HG03280 (cell line): ENCODE measurements at regions not wholly inside any gene's neighbourhood (a gene's known extent, or its start where the extent isn't known, plus 50 kb on each side); places are given as distances from the start of the nearest gene placed in this dataset.
"Not testable (repeated sequence)": the region's sequence is repeated elsewhere in the genome, so short reads cannot be mapped to it uniquely, and the experiment has no call there.

Experiments
- ATAC-seq: cut with Tn5 transposase; IDR thresholded peaks from one replicate; pipeline ENCODE4 v1.9.1; 2021; ENCODE audit warnings: mild to moderate bottlenecking, moderate library complexity; ENCODE audit not compliant: unreplicated experiment

DNA sequence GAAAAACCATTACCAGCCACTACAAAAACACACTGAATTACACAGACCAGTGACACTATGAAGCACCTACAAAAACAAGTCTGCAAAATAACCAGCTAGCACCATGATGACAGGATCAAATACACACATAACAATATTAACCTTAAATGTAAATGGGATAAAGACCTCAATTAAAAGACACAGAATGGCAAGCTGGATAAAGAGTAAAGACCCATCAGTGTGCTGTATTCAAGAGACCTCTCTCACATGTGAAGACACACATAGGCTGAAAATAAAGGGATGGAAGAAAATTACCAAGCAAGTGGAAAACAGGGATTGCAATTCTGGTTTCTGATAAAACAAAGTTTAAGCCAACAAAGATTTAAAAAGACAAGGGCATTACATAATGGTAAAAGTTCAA lies 482.7 kb upstream of the MCTP2 start:
- no peak for ATAC-seq

DNA sequence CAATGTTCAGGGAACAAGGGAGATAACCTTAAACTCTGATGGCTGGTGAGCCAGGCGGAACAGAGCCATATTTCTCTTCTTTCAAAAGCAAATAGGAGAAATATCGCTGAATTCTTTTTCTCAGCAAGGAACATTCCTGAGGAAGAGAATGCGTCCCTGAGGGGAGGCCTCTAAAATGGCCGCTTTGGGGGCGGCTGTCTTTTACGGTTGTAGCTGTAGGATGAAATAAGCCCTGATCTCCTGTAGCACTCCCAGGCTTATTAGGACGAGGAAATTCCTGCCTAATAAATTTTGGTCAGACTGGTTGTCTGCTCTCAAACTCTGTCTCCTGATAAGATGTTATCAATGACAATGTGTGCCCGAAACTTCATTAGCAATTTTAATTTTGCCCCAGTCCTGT lies 496.4 kb upstream of the MCTP2 start:
- not testable (repeated sequence) for ATAC-seq

DNA sequence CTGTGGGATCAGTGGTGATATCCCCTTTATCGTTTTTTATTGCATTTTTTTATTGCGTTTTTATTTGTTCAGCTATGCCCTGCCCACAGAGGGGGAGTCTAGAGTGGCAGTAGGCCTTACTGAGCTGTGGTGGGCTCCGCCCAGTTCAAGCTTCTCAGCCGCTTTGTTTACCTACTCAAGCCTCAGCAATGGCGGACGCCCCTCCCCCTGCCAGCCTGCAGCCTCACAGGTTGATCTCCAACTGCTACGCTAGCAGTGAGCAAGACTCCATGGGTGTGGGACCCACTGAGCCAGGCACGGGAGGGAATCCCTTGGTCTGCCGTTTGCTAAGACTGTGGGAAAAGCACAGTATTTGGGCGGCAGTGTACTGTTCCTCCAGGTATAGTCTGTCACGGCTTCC lies 500.6 kb upstream of the MCTP2 start:
- no peak for ATAC-seq

DNA sequence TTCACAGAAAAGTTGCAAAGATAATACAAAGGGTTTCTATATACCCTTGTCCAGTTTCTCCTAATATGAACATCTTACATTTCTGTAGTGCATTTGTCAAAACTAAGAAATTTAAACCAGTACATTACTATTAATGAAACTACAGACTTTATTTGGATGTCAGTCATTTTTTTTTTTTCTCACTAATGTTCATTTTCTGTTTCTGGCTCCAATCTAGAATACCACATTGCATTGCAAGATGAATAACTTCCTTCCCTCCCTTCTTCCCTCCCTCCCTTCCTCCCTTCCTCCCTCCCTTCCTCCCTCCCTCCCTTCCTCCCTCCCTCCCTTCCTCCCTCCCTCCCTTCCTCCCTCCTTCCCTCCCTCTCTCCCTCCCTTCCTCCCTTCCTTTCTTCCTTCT lies 509.2 kb upstream of the MCTP2 start:
- ATAC-seq, result no peak

DNA sequence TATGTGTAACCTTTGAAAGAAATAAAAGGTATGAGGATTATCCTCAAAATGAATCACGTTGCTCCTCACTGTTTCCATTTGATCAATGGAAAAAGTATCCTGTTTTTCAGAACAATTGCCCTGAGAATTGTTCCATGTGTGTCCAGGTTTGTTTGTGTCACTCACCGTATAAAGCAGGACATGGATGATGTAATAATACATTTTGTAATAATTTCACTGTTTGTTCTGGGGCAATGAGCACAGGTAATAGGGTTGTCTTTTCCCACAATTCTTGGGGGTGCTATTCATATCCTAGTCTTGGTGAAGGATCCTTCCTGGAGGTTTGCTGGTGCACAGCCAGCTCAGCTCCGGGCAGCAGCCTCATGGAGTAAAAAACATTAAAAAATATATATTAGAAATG lies 510.8 kb upstream of the MCTP2 start:
- ATAC-seq, result no peak

DNA sequence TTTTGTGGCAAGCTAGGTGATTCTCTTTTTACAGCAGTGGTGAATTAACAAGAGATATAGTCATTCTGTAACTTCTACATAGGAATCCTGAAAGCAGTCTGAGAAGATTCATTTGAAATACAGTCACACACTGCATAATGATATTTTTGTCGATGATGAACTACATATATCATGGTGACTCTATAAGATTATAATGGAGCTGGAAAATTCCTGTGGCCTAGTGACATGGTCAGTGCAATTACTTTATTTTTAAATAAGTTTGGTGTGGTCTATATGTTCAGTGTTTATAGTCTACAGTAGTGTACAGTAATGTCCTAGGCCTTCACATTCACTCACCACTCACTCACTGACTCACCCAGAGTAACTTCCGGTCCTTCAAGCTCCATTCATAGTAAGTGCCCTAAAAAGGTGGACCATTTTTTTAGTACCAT lies 511.4 kb upstream of the MCTP2 start:
- no peak for ATAC-seq

DNA sequence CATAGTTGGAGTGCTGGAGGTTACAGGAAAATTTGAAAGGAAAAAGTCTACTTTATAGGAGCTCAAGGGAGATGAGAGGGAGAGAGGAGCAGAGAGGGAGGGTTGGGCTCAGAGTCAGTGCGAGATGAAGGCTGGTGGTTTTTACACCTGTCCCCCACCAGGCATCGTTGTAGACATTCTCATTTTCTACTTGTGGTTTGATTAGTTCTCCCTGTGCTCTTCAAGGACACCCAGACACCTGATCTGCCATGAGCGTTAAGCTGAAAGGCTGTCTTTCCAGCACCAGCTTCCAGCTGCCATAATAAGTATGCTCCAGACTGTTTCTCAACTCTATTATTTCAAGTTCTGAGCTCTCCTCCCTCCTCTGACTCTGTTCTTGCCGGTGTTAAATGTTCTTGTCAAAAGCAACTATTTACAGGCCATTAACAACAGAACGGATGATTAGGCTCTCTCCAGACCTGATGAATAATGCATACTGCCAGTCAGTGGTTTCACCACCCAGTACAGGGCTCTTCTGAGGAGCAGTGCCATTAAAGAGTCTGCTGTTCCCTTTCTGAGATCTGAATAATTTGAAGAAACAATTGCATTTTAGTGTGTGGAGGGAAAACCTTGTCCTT lies 514.6 kb upstream of the MCTP2 start:
- no peak for ATAC-seq

DNA sequence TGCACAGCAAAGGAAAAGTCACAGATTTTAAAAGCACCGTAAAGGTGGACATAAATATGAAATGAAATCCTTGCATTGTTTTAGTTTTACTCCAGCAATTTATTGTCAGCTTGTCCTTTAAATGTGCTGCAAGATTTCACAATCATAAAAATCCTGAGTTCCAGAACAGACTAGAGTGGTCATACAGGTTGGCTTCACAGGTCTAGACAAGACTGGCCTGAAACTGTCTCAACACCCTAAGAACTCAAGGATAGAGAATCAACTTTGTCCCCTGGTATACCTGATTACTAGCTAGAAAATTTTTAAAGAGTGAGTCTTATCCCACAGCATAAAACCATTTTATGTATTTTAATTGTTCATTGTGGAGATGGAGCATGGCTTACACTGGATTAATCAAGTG lies 521.7 kb upstream of the MCTP2 start:
- no peak for ATAC-seq

DNA sequence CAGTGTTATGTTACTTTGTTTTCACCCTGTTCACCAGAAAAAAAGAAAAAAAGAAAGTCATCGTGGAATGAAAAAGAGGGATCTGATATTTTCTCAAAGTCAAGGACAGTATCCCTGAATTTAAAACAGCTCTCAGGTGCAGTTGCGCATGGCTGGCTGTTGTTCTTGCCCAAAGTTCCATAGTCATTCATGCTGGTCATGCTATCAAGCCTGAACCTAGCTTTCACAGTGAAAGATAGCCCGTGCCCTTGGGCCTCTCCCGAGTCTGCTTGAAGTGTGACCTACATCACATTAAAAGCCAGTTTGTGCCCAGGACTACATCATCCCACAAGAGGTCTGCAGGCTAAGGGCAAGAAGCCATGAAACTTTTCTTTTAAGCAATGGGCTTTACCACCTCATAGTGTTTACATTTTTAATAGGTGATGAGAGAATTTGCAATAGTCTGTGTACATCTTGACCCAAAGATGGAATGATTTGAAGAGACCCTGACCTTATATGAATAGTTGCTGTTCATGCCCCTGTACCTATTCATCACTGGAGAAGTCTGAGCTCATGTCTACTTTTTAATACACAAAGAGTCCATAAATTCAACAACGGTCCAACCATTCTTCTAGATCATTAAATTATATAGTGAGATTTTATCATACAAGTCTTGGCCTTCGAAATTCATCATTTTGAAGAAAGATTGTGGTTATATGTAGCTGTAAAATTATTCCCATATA lies 522.5 kb upstream of the MCTP2 start:
- no peak for ATAC-seq

DNA sequence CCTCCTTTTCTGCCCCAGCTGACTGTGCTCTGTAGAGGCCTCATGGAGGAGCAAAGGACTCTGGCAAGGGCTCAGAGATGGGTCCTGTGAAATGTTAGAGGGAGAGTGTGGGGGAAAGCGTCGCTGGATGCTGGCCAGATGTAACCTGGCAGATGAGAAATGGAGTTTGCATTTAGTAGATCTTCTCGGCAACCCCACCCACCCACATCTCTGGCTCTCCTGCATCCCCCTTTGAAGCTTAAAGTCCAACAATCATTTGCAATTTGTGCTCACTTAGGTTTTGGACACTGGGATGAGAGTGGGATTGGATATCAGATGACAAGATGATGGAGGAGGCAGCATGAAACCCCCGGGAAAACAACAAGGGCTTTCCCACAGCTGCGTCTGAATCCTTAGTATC lies 523.6 kb upstream of the MCTP2 start:
- no peak for ATAC-seq

DNA sequence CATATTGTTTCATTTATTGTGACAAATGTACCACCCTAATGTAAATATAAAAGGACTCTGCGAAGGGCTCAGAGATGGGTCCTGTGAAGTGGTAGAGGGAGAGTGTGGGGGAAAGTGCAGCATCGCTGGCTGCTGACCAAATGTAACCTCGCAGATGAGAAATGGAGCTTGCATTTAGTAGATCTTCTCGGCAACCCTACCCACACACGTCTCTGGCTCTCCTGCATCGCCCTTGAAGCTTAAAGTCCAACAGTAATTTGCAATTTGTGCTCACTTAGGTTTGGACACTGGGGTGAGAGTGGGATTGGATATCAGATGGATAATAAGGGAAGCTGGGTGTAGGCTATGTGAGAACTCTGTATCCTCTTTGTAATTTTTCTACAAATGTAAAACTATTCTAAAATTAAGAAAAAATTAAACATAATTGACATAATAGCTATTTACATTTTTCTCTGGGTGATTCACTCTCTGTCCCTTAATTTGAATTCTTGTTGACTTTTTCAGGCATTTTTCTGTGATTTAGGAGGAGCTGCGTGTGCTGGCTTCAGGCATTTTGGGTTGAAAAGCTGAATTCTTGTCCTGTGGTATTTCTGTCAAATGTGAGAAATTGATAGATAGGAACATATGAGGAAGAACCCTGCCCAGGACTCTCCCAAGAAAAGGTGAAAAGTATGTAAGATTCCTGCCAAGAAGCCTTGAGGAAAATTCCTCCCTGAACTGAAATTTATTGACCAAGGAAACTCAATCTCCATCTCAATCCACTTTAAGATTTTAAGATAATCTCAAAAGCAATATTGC lies 524.7 kb upstream of the MCTP2 start:
- no peak for ATAC-seq

DNA sequence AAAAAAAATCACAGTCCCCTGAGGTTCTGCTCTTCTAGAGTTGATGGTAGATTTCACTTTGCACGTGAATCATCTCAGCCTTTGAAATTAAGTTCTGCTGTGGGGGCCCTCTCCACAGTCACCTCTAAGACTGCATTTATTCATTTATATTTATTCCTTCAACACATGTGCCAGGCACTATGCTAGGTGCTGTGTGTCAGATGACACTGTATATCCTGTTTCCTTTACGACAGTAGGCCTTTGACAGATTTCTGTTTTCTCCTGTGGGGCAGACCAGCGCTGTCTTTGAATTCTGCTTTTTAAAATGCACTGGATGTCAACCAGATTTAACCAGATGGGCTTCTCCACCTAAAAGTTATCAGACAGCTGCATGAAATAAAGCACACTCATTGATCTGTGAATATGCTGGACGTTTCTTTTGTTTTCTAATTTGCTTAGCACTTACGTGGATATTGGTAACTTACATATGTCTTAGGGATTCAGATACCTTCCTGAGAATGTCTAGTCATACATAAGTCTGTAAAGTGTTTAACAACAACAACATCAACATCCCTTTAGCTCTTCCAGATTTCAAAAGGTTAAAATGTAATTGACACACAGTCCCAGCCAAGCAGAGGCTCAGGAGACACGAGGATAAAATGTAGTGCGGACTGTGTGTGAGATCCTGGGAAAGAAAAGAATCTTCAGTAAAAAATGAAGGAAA lies 525.5 kb upstream of the MCTP2 start:
- ATAC-seq, result no peak

DNA sequence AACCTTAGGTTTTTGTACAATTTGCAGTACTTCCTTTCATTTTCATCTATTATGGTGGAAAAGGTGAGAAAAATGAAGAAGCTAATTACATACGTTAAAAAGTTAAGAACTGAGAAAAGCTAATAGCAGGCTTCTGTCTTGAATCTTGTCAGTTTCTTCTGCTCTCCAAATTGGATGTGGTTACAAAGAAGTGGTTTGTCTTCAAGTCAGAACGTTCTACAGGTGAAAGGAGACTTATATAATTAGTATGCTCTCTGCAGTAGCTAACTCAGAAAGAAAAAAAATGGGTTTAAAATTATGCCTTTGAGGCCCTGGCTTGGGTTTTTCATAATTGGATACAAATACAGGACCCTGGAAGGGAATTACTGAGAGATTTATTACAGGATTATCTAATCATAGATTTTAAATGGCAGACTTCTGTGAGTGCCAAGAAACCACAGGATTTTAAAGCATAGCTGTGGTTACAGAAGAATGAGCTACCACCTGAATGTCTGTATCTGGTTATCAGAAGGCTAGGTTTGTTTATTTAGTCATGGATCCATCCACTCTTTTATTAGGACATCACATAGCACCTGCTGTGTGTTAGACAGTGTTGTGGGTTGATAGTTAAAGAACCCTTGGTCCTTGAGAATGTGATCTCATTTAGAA lies 528.1 kb upstream of the MCTP2 start:
- ATAC-seq, result no peak

DNA sequence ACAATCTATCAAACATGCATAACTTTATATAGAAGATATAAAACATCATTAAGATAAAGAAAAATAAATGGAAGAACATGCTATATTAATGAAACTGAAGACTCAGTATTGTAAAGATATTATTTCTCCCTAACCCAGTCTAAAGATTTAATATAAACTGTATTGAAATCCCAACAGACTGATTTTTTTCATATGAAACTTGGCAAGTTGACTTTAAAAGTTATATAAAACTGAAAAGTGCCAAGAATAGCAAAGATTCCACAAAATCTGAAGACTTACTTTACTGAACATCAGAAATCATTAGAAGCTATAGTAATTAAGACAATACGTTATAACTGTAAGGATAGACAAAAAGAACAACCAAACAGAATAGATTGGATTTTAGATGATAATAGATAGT lies 531.3 kb upstream of the MCTP2 start:
- no peak for ATAC-seq

DNA sequence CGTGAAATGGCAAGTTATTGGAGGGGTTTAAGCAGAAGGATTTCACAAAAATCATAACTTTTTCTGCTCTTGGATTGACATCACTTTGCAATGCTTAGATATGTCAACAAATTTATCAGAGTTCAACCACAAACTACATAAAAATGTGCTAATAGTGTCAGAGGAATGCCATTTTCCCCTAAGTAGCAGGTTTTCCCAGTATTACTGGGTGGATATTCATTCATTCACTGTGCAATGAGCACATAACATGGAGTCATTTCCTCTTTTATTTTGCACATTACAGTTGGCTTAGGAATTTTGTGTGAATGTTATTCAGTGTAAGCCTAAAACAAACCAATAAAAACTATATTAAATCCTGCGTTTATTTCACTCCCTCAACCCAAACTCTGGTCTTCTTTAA lies 537.3 kb upstream of the MCTP2 start:
- no peak for ATAC-seq

DNA sequence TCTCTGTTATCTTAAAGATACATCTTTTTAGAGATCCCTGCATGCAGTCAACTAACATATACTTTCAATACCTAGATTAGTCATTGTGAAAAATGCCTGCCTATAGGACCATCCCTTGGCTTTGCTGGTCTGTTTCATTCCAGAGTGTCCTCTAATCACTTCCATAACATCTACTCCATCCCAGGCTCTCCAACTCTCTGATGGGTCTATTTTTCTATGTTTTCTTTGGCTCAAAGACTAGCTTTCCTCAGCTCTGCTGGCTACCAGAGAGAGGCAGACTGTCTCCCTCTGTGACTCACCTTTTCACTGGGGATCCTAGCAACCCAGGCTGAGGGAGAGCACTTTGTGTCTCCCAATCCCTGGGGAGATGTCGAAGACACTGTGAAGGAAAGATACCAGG lies 547.7 kb upstream of the MCTP2 start:
- no peak for ATAC-seq

DNA sequence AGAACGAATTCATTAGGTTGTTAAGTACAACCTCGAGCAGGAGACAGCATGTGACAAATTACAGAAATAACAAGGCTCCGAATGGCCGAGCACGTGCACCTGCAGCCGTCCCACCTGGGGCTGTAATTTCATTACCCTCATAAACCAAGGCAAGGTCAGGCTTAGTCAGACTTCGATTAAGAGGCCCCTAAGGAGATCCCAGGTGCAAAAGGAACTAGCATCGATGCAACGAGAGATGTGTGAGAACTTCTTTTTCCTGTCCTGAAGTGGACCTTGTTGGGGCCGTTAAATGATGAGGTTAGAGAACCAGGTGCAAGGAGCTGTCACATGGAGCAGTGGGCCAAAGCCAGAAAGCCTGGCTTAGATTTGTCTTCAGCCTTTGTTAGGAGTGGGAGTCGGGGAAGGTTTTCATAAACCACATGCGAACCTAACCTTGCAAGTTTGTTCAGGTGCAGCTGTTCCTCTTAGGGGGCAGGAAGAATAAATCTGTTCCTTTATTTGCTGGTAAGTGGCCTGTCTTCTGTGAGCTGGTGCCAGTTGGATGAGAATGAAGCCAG lies 559.9 kb upstream of the MCTP2 start:
- no peak for ATAC-seq

DNA sequence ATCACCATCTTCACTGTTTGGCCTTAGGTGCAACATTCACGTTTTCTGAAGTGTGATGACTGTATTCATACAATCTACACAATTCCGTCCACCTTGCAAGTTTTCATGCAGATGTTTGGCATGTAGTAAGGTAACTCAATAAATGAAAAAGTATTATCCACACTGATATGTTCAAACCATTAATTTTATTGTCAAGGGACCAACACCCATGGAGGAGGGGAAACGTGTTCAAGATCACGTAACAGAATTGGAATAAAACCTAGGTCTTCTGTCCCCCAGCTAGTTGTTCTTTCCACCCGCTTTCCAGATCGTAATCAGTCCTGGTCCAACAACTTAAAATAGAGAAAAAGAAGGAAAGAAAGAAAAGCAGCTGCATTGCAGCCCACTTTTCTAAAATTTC lies 560.4 kb upstream of the MCTP2 start:
- ATAC-seq, result no peak

DNA sequence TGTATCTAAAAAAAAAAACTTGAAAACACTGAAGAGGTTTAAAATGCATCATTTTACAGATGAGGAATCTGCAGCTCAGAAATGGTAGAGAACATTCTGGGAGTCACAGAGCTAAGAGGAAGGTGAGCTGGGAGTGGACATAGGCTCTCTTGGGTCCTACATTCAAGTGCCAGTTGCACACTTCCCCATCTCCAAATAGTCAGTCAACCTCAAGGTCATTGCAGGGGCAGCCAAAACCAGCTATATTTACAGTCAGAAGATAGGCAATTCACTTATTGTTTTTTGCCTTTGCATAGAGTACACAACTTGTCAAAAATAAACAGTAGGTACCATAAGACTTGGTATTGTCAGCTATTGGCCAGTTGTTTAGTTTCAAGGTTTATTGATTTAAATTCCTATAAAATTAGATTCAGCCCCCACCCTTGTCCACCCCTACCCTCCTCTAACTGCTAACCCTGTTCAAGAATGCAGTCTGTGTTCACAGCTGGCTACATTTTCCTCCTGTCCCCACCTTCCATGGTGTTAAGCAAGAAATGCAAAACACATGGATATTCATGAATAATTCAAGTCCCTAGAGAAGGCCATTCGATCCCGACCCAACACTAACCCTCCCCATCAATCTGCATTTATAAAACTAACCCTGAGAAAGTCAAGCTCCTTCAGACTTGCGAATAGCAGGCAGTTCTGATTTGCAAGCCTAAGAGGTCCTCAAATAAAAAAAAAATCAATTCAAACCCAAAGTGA lies 567.0 kb upstream of the MCTP2 start:
- no peak for ATAC-seq
